ENCODE measurements at regions not wholly inside any gene's neighbourhood (a gene's known extent, or its start where the extent isn't known, plus 50 kb on each side); places are given as distances from the start of the nearest gene placed in this dataset.
A peak's percentile ranks its signal among the peaks of the same experiment; 100 is the strongest.

- H3K36me3 ChIP-seq, result no peaks in the 10 kb centered on the region
- FAIRE-seq (no peak), DNase-seq (no peak), ATAC-seq (no peak)
- H3K4me1 ChIP-seq, result no peaks in the 10 kb centered on the region
- no peak overlapping the region for H3K4me3 ChIP-seq
- intact Hi-C loops (cut with DNase I), result no loop called here
- H3K9me3 ChIP-seq, result no peaks in the 10 kb centered on the region
- TF ChIP-seq, protein P1, sequence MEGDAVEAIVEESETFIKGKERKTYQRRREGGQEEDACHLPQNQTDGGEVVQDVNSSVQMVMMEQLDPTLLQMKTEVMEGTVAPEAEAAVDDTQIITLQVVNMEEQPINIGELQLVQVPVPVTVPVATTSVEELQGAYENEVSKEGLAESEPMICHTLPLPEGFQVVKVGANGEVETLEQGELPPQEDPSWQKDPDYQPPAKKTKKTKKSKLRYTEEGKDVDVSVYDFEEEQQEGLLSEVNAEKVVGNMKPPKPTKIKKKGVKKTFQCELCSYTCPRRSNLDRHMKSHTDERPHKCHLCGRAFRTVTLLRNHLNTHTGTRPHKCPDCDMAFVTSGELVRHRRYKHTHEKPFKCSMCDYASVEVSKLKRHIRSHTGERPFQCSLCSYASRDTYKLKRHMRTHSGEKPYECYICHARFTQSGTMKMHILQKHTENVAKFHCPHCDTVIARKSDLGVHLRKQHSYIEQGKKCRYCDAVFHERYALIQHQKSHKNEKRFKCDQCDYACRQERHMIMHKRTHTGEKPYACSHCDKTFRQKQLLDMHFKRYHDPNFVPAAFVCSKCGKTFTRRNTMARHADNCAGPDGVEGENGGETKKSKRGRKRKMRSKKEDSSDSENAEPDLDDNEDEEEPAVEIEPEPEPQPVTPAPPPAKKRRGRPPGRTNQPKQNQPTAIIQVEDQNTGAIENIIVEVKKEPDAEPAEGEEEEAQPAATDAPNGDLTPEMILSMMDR (IDR thresholded peaks at IDR 0.05), result no peak
- H3K27me3 ChIP-seq, result no peaks in the 10 kb centered on the region
- no peak overlapping the region for H3K27ac ChIP-seq
- WGBS, 2 donors, result 72 to 78% methylated on average over 6 of the region's 6 CpGs
These were observed 150.7 kb downstream of the OAT start for GRCh38 chr10:124267911-124268549.

DNA sequence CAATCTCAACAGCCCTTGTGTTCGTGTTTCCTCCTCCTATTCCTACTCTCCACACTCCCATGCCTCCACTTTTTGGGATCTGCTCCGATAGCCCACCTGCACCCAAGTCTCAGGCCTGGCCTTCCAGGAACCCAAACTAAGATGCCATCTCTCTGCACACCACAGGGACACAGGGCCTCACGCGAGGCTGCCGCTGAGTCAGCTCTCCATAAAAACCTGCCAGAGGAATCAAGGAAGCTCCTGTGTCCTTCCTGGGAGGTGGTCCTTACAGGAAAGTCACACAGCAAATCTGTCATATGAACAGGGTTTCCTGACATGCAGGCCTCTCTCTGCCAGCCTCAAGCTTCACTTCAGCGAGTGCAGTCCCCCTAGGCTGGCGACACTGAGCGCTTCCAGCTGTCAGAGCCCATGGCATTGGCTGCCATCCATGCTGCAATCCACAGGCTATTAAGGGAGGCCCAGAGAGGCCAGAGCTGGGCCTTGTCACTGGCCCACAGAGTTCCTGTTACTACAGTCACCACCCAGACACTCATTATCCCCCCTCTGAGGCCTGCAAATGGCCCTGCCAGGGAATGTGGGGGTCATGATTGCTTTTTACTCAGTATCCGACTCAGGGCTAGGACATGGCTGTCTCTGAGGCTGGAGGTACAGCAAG, 151.4 kb downstream of the OAT start:
- 85 to 91% methylated on average over 9 of the region's 9 CpGs for WGBS, 2 donors
- FAIRE-seq (no peak), ATAC-seq (peak in 1 of 4 donors; percentile 17), DNase-seq (no peak)
- Histone ChIP-seq H3K27ac (no peak overlapping the region), H3K9me3 (no peaks in the 10 kb centered on the region), H3K27me3 (no peaks in the 10 kb centered on the region), H3K36me3 (no peaks in the 10 kb centered on the region), H3K4me3 (no peak overlapping the region), H3K4me1 (no peaks in the 10 kb centered on the region)
- TF ChIP-seq, protein P1 (IDR thresholded peaks at IDR 0.05), result no peak
- intact Hi-C loops (cut with DNase I), result no loop called here

- Histone ChIP-seq H3K4me1 (no peaks in the 10 kb centered on the region), H3K4me3 (no peak overlapping the region), H3K27me3 (no peaks in the 10 kb centered on the region), H3K36me3 (no peaks in the 10 kb centered on the region), H3K9me3 (no peaks in the 10 kb centered on the region), H3K27ac (no peak overlapping the region)
- intact Hi-C loops (cut with DNase I), result no loop called here
- TF ChIP-seq, protein P1 (IDR thresholded peaks at IDR 0.05), result no peak
- ATAC-seq (no peak), DNase-seq (no peak), FAIRE-seq (no peak)
- WGBS, 2 donors, result 84 to 85% methylated on average over 15 of the region's 15 CpGs
These were observed 152.1 kb downstream of the OAT start for GRCh38 chr10:124266468-124267230.

DNA sequence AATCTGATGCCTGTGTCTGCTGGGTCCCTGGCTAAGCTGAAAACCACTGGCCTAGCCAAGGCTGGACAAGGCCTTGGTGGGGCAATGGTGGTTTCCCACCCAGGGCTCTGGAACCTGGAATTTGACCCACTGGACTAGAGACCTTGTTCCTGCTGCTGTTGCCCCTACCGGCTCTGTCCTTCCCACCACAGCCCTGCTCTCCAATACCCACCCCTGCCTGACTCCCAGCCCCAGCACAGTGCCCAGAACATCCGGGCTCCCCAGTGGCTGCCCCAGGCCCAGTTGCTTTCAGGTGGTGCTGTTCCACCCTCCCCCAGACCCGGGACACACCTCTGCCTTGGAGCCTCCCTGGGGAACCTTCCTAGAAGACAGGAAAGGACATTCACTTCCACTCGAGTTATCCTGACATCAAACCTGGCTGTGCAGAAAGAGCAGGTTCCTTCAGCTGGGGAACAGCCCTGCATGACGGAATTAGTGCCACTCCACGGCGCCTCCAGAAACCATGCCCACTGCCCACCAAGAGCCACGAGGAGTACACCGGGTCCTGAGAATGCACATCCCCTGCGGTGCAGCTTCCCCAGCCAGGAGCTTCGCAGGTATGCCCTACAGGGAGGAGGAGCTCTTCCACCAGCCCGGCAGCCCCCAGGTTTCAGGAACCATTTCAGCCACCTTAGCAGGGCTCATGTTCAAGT, 152.8 kb downstream of the OAT start:
- no peaks in the 10 kb centered on the region for H3K36me3 ChIP-seq
- no peaks in the 10 kb centered on the region for H3K27me3 ChIP-seq
- intact Hi-C loops (cut with DNase I), result no loop called here
- no peaks in the 10 kb centered on the region for H3K4me1 ChIP-seq
- H3K9me3 ChIP-seq, result no peaks in the 10 kb centered on the region
- H3K4me3 ChIP-seq, result no peak overlapping the region
- H3K27ac ChIP-seq, result no peak overlapping the region
- TF ChIP-seq, protein P1 (IDR thresholded peaks at IDR 0.05), result no peak
- FAIRE-seq (no peak), ATAC-seq (no peak), DNase-seq (no peak)
- WGBS, 2 donors, result 69 to 78% methylated on average over 12 of the region's 12 CpGs
